ENCODE measurements at regions not wholly inside any gene's neighbourhood (a gene's known extent, or its start where the extent isn't known, plus 50 kb on each side); places are given as distances from the start of the nearest gene placed in this dataset.

GRCh38 chr14:39853441-39853840, 421.2 kb upstream of the FBXO33 start (continued):
- no peak for TF ChIP-seq REST (IDR thresholded peaks at IDR 0.05; ENCODE audit: low read depth)
- no peak for TF ChIP-seq TCF7L2 (IDR thresholded peaks at IDR 0.05; ENCODE audit: borderline replicate concordance, extremely low read depth, insufficient read depth, insufficient read length)
- TF ChIP-seq POLR2A (IDR thresholded peaks at IDR 0.05; ENCODE audit: borderline replicate concordance, extremely low read depth, insufficient read depth, insufficient read length), result no peak

GRCh38 chr14:39851202-39851601, 419.0 kb upstream of the FBXO33 start:
- H3K4me3 ChIP-seq (replicated peaks in 1 of 2; ENCODE audit: low read depth in 1 of 2, low read length in 2 of 2), result no peak overlapping the region
- no peak overlapping the region for H2AFZ ChIP-seq (ENCODE audit: low read depth, low read length, poor library complexity, severe bottlenecking)
- no peaks in the 10 kb centered on the region for H3K36me3 ChIP-seq (ENCODE audit: control insufficient read depth in 1 of 2, insufficient read depth in 2 of 2, low read length in 2 of 2)
- TF ChIP-seq MAX (IDR thresholded peaks at IDR 0.05), result no peak
- no peak for TF ChIP-seq EGR1 (IDR thresholded peaks at IDR 0.05; ENCODE audit: low read depth)
- TF ChIP-seq ELF1 (IDR thresholded peaks at IDR 0.05; ENCODE audit: borderline replicate concordance, low read depth), result no peak
- no peak for TF ChIP-seq EZH2 (IDR thresholded peaks at IDR 0.05)
- TF ChIP-seq ZFX (IDR thresholded peaks at IDR 0.05), result no peak
- no peak for TF ChIP-seq POLR2A (IDR thresholded peaks at IDR 0.05; ENCODE audit: borderline replicate concordance, extremely low read depth, insufficient read depth, insufficient read length)
- no peak for TF ChIP-seq ZBTB33 (IDR thresholded peaks at IDR 0.05; ENCODE audit: extremely low read depth, insufficient replicate concordance, low read length)
- TF ChIP-seq YY1 (IDR thresholded peaks at IDR 0.05; ENCODE audit: extremely low read depth, insufficient replicate concordance, low read depth, low read length), result no peak
- no peak for TF ChIP-seq CTCF (IDR thresholded peaks at IDR 0.05 in 2 of 3, conservative IDR thresholded peaks at IDR 0.05 in 1 of 3; ENCODE audit: borderline replicate concordance in 1 of 3, insufficient read depth in 1 of 3, low read depth in 2 of 3, low read length in 2 of 3)
- TF ChIP-seq JUND (IDR thresholded peaks at IDR 0.05), result no peak
- TF ChIP-seq RAD21 (IDR thresholded peaks at IDR 0.05; ENCODE audit: low read depth), result no peak
- TF ChIP-seq POLR2AphosphoS5 (IDR thresholded peaks at IDR 0.05; ENCODE audit: low read depth, low read length), result no peak
- TF ChIP-seq CBX3 (IDR thresholded peaks at IDR 0.05; ENCODE audit: low read depth), result no peak
- TF ChIP-seq CEBPB (IDR thresholded peaks at IDR 0.05; ENCODE audit: low read depth), result no peak
- no peak for TF ChIP-seq EZH2phosphoT487 (IDR thresholded peaks at IDR 0.05; ENCODE audit: borderline replicate concordance)
- TF ChIP-seq SP1 (IDR thresholded peaks at IDR 0.05; ENCODE audit: low read depth), result no peak
- no peak for TF ChIP-seq FOSL1 (IDR thresholded peaks at IDR 0.05; ENCODE audit: low read depth)
- TF ChIP-seq TCF7L2 (IDR thresholded peaks at IDR 0.05; ENCODE audit: borderline replicate concordance, extremely low read depth, insufficient read depth, insufficient read length), result no peak
- CTCF ChIA-PET, result no interaction called here
- H3K79me2 ChIP-seq (ENCODE audit: insufficient read depth, low read length), result no peaks in the 10 kb centered on the region
- ATAC-seq (no peak), DNase-seq (ENCODE audit: low read depth, low spot score) (no peak)
- no peaks in the 10 kb centered on the region for H3K9me3 ChIP-seq (ENCODE audit: control insufficient read depth in 1 of 2, insufficient read depth in 1 of 2, low read depth in 1 of 2, low read length in 2 of 2)
- intact Hi-C loops (cut with micrococcal nuclease), result no loop called here
- POLR2A ChIA-PET, result no interaction called here
- H3K27me3 ChIP-seq (ENCODE audit: insufficient read depth, low read length), result no peaks in the 10 kb centered on the region
- H3K27ac ChIP-seq (ENCODE audit: low read depth, low read length), result no peak overlapping the region
- no peaks in the 10 kb centered on the region for H4K20me1 ChIP-seq (ENCODE audit: insufficient read depth)
- RAD21 ChIA-PET (ENCODE audit: low non-redundant PET in 1 of 2, low total read pairs in 2 of 2, uncharacterized antibody in 2 of 2, unreplicated experiment in 2 of 2), result no interaction called here
- no peak overlapping the region for H3K4me2 ChIP-seq (ENCODE audit: low read length)
- no peaks in the 10 kb centered on the region for H3K4me1 ChIP-seq (ENCODE audit: control insufficient read depth in 1 of 2, insufficient read depth in 2 of 2, low read length in 2 of 2)
- BruUV-seq (replicated peaks), result no TSS peak
- H3K9ac ChIP-seq (ENCODE audit: low read length), result no peak overlapping the region
- H3K9me2 ChIP-seq (ENCODE audit: insufficient read depth), result no peaks in the 10 kb centered on the region
